HEK293 (cell line): ENCODE measurements at regions not wholly inside any gene's neighbourhood (a gene's known extent, or its start where the extent isn't known, plus 50 kb on each side); places are given as distances from the start of the nearest gene placed in this dataset.

ENCODE experiments used
- CTCF ChIA-PET: fragments of 350-600 bp; formaldehyde crosslinking; extraction: SDS; loops from one replicate; lab custom pipeline; 2021; ENCODE audit warnings: antibody characterized with exemption; lab: Yijun Ruan, JAX
- POLR2A ChIA-PET: fragments of 300-600 bp; formaldehyde crosslinking; extraction: SDS; loops from one replicate; lab custom pipeline; 2020; ENCODE audit warnings: antibody characterized with exemption, inconsistent platforms; lab: Yijun Ruan, JAX
- H3K27ac ChIP-seq: fragments of 200-500 bp; sonication (Bioruptor generic); 2 replicates; pipeline ENCODE4 v1.5.1; 2014; ENCODE audit warnings: low read depth, low read length, control low read depth, inconsistent platforms; ENCODE audit errors: extremely low read depth
- H3K36me3 ChIP-seq, 2 experiments: fragments of 200-500 bp in 1 of 2; sonication (Bioruptor generic) in 1 of 2; 1 replicate in 1 of 2; 2 replicates in 1 of 2; pipeline ENCODE4 v1.5.1; 2014 to 2017; ENCODE audit warnings: inconsistent platforms in 2 of 2, low read length in 2 of 2; ENCODE audit not compliant: control insufficient read depth in 2 of 2, insufficient read depth in 1 of 2
- H3K4me1 ChIP-seq: fragments of 200-500 bp; sonication (Bioruptor generic); 2 replicates; pipeline ENCODE4 v1.5.1; 2014; ENCODE audit warnings: mild to moderate bottlenecking, low read length, inconsistent platforms; ENCODE audit not compliant: control insufficient read depth, insufficient read depth
- H3K4me3 ChIP-seq: 2 replicates; pipeline ENCODE4 v1.5.1; 2011; ENCODE audit warnings: low read depth, mild to moderate bottlenecking, control low read depth, low read length, moderate library complexity
- H3K9me3 ChIP-seq: fragments of 200-500 bp; sonication (Bioruptor generic); 2 replicates; pipeline ENCODE4 v1.5.1; 2014; ENCODE audit warnings: low read depth, low read length, inconsistent platforms; ENCODE audit not compliant: control insufficient read depth, insufficient read depth
- EGR2 ChIP-seq: fragments of 450-650 bp; formaldehyde crosslinking; IDR thresholded peaks from 2 replicates; pipeline ENCODE4 v1.5.1; 2016; ENCODE audit warnings: low read depth, missing biosample characterization, missing genetic modification characterization
- GFI1B ChIP-seq: fragments of 450-650 bp; formaldehyde crosslinking; IDR thresholded peaks from 2 replicates; pipeline ENCODE4 v1.5.1; 2016; ENCODE audit warnings: missing biosample characterization, missing genetic modification characterization
- GLI4 ChIP-seq: fragments of 450-650 bp; formaldehyde crosslinking; IDR thresholded peaks from 2 replicates; pipeline ENCODE4 v1.5.1; 2016; ENCODE audit warnings: missing biosample characterization, missing genetic modification characterization
- KLF9 ChIP-seq: fragments of 450-650 bp; formaldehyde crosslinking; IDR thresholded peaks from 2 replicates; pipeline ENCODE4 v1.5.1; 2016; ENCODE audit warnings: missing biosample characterization, missing genetic modification characterization, low read depth
- PRDM1 ChIP-seq: fragments of 450-650 bp; formaldehyde crosslinking; IDR thresholded peaks from 2 replicates; pipeline ENCODE4; 2016; ENCODE audit warnings: missing biosample characterization, missing genetic modification characterization
- REPIN1 ChIP-seq: fragments of 450-650 bp; formaldehyde crosslinking; IDR thresholded peaks from 2 replicates; pipeline ENCODE4 v1.5.1; 2017; ENCODE audit warnings: missing biosample characterization, missing genetic modification characterization, low read depth
- SP7 ChIP-seq: fragments of 450-650 bp; formaldehyde crosslinking; IDR thresholded peaks from 2 replicates; pipeline ENCODE4 v1.5.1; 2016; ENCODE audit warnings: missing biosample characterization, missing genetic modification characterization
- YY1 ChIP-seq: fragments of 450-650 bp; formaldehyde crosslinking; IDR thresholded peaks from 2 replicates; pipeline ENCODE4 v1.5.1; 2018; ENCODE audit warnings: missing biosample characterization, missing genetic modification characterization
- ZBTB11 ChIP-seq: fragments of 450-650 bp; formaldehyde crosslinking; conservative IDR thresholded peaks from 2 replicates; pipeline ENCODE4 v1.5.1; 2016; ENCODE audit warnings: low read depth, missing biosample characterization, missing genetic modification characterization
- ZBTB8A ChIP-seq: fragments of 450-650 bp; formaldehyde crosslinking; IDR thresholded peaks from 2 replicates; pipeline ENCODE4 v1.5.1; 2016; ENCODE audit warnings: missing biosample characterization, missing genetic modification characterization
- ZEB2 ChIP-seq: fragments of 450-650 bp; formaldehyde crosslinking; IDR thresholded peaks from 2 replicates; pipeline ENCODE4 v1.5.1; 2016; ENCODE audit warnings: missing biosample characterization, missing genetic modification characterization
- ZFP69B ChIP-seq: fragments of 450-650 bp; formaldehyde crosslinking; IDR thresholded peaks from 2 replicates; pipeline ENCODE4 v1.5.1; 2016; ENCODE audit warnings: missing biosample characterization, missing genetic modification characterization
- ZNF140 ChIP-seq: fragments of 450-650 bp; formaldehyde crosslinking; IDR thresholded peaks from 2 replicates; pipeline ENCODE4 v1.5.1; 2016; ENCODE audit warnings: missing biosample characterization, missing genetic modification characterization
- ZNF184 ChIP-seq: fragments of 450-650 bp; IDR thresholded peaks from 2 replicates; pipeline ENCODE4 v1.5.1; 2018; ENCODE audit warnings: missing biosample characterization, mild to moderate bottlenecking, missing genetic modification characterization
- ZNF211 ChIP-seq: fragments of 450-650 bp; formaldehyde crosslinking; IDR thresholded peaks from 2 replicates; pipeline ENCODE4 v1.5.1; 2016; ENCODE audit warnings: low read depth, missing biosample characterization, missing genetic modification characterization
- ZNF433 ChIP-seq: fragments of 450-650 bp; formaldehyde crosslinking; IDR thresholded peaks from 2 replicates; pipeline ENCODE4 v1.5.1; 2016; ENCODE audit warnings: missing biosample characterization, missing genetic modification characterization, low read depth
- ZNF518A ChIP-seq: fragments of 450-650 bp; formaldehyde crosslinking; conservative IDR thresholded peaks from 2 replicates; pipeline ENCODE4 v1.5.1; 2016; ENCODE audit warnings: low read depth, missing biosample characterization, missing genetic modification characterization
- ZNF544 ChIP-seq: fragments of 450-650 bp; formaldehyde crosslinking; IDR thresholded peaks from 2 replicates; pipeline ENCODE4 v1.5.0; 2017; ENCODE audit warnings: missing biosample characterization, missing genetic modification characterization
- ZNF610 ChIP-seq: fragments of 450-650 bp; formaldehyde crosslinking; IDR thresholded peaks from 2 replicates; pipeline ENCODE4 v1.5.1; 2016; ENCODE audit warnings: missing biosample characterization, missing genetic modification characterization, borderline replicate concordance
- TF ChIP-seq, protein P1 (sequence below): fragments of 450-650 bp; formaldehyde crosslinking; IDR thresholded peaks from 2 replicates; pipeline ENCODE4 v1.5.1; 2017; ENCODE audit warnings: missing biosample characterization, missing genetic modification characterization

GRCh38 chr2:71853858-71854257, 293.8 kb downstream of the CYP26B1 start (continued):
- TF ChIP-seq ZNF544 (tag by site-specific recombination) (no peak), ZBTB11 (tag by site-specific recombination) (no peak), ZNF610 (tag by site-specific recombination) (no peak), SP7 (no peak), ZNF140 (tag by site-specific recombination) (no peak), GFI1B (tag by site-specific recombination) (no peak)

- Histone ChIP-seq H3K4me1 (no peaks in the 10 kb centered on the region), H3K9me3 (no peaks in the 10 kb centered on the region), H3K4me3 (no peak overlapping the region), H3K36me3 (no peaks in the 10 kb centered on the region), H3K27ac (no peak overlapping the region)
- ChIA-PET POLR2A (no interaction called here), CTCF (no interaction called here)
- no peak for TF ChIP-seq ZBTB8A (tag by site-specific recombination)
- TF ChIP-seq ZNF211 (tag by site-specific recombination): no peak
- no peak for TF ChIP-seq ZNF518A
- TF ChIP-seq PRDM1 (tag by site-specific recombination): no peak
- TF ChIP-seq EGR2 (tag by site-specific recombination): no peak
- TF ChIP-seq GLI4 (tag by site-specific recombination): no peak
- TF ChIP-seq KLF9: no peak
- TF ChIP-seq ZFP69B (tag by site-specific recombination): no peak
- no peak for TF ChIP-seq REPIN1 (tag by site-specific recombination)
- no peak for TF ChIP-seq ZNF184 (tag by site-specific recombination)
- TF ChIP-seq YY1 (tag by site-specific recombination): no peak
- TF ChIP-seq, protein P1, sequence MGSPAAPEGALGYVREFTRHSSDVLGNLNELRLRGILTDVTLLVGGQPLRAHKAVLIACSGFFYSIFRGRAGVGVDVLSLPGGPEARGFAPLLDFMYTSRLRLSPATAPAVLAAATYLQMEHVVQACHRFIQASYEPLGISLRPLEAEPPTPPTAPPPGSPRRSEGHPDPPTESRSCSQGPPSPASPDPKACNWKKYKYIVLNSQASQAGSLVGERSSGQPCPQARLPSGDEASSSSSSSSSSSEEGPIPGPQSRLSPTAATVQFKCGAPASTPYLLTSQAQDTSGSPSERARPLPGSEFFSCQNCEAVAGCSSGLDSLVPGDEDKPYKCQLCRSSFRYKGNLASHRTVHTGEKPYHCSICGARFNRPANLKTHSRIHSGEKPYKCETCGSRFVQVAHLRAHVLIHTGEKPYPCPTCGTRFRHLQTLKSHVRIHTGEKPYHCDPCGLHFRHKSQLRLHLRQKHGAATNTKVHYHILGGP: no peak
- no peak for TF ChIP-seq ZNF433 (tag by site-specific recombination)
- no peak for TF ChIP-seq ZEB2 (tag by site-specific recombination)
Measured at GRCh38 chr2:71852141-71852711, 295.4 kb downstream of the CYP26B1 start.
